Activated CD4-positive, alpha-beta memory T cell treated with anti-CD3 and anti-CD28 coated beads, Interleukin-2, amount 10 ng/mL, durations not matched to agents 7 days and 5 days (primary cell): ENCODE measurements at regions not wholly inside any gene's neighbourhood (a gene's known extent, or its start where the extent isn't known, plus 50 kb on each side); places are given as distances from the start of the nearest gene placed in this dataset.

Experiments
- CTCF ChIA-PET: fragments of 350-600 bp; sonication (Branson Sonifier 250); formaldehyde crosslinking; loops from one replicate; lab custom pipeline; 2021; ENCODE audit warnings: antibody characterized with exemption, inconsistent platforms; lab: Charles Lee
- POLR2A ChIA-PET: fragments of 350-600 bp; sonication (Branson Sonifier 250); formaldehyde crosslinking; loops from one replicate; lab custom pipeline; 2021; ENCODE audit warnings: antibody characterized with exemption; lab: Charles Lee
- DNase-seq: peaks from one replicate; pipeline ENCODE4 v3.0.0-alpha.2; 2020
- H3K27ac Mint-ChIP-seq: one replicate; pipeline ENCODE4 v1.8.0; 2021; ENCODE audit warnings: mild to moderate bottlenecking, mixed read lengths
- H3K27me3 Mint-ChIP-seq: one replicate; pipeline ENCODE4 v1.8.0; 2021; ENCODE audit warnings: mixed read lengths
- H3K36me3 Mint-ChIP-seq: one replicate; pipeline ENCODE4 v1.8.0; 2021; ENCODE audit warnings: low read depth, mixed read lengths
- H3K4me1 Mint-ChIP-seq: one replicate; pipeline ENCODE4 v1.8.0; 2021; ENCODE audit warnings: mixed read lengths
- H3K4me3 Mint-ChIP-seq: one replicate; pipeline ENCODE4 v1.8.0; 2021; ENCODE audit warnings: mild to moderate bottlenecking, mixed read lengths
- H3K9me3 Mint-ChIP-seq: one replicate; pipeline ENCODE4 v1.8.0; 2021; ENCODE audit warnings: mixed read lengths

DNA sequence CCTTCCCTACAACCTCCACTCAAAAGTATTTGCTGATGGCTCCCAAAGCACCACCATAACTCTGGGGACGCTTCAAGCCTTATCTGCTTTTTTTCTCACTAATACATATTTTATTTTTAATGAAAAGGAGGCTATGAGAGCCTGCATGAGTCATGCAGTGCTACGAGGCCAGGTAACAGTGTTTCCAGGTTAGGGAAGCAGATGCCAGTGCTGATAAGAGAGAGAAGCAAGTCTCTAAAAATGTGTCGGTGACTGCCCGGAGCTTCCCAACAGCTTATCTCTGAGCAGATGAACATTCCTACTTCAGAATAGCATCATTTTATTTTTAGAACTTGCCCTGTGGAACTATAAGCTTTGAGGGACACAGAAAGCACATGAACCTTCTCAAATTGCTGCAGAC, 931.5 kb downstream of the CCSER2 start:
- ChIA-PET POLR2A (no interaction called here), CTCF (no interaction called here)
- no peak for DNase-seq
- Mint-ChIP-seq H3K27me3 (no peaks in the 10 kb centered on the region), H3K36me3 (no peaks in the 10 kb centered on the region), H3K4me1 (no peaks in the 10 kb centered on the region), H3K27ac (no peak overlapping the region), H3K9me3 (no peaks in the 10 kb centered on the region), H3K4me3 (no peak overlapping the region)

DNA sequence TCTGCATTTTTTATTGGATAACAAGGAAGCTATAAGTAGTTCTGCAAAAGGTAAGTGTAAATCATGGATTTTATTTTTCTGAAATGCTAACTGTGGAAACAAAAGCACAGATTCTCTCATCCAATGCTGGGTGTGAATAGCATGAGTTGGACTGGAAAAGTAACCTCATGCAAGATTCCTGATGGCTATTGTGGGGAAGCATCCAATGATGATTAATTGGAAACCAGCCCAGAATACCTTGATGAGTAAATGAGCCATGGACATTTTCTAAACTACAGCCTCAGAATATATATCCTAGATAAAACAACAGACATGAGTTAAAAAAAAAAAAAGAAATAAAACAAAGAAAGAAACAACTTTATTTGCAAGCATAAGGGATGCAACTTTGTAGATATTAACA, 934.6 kb downstream of the CCSER2 start:
- Mint-ChIP-seq H3K36me3 (no peaks in the 10 kb centered on the region), H3K4me3 (no peak overlapping the region), H3K27ac (no peak overlapping the region), H3K27me3 (no peaks in the 10 kb centered on the region), H3K4me1 (no peaks in the 10 kb centered on the region), H3K9me3 (no peaks in the 10 kb centered on the region)
- no peak for DNase-seq
- CTCF ChIA-PET: no interaction called here
- POLR2A ChIA-PET: no interaction called here

DNA sequence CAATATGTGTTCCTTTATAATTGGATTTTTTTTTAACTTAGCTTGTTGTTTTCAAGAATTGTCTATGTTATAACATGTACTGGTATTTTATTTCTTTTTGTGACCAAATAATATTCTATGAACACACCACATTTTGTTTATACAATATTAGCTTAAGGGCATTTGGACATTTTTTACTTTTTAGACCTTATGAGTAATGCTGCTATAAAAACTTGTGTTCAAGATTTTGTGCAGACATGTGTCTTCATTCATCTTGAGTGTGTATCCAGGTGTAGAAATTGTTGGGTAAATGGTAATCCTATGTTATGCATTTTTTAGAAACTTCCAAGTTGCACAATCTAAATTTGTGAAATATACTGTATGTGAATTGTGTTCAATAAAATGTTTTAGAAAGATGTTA, 936.7 kb downstream of the CCSER2 start:
- no peak overlapping the region for H3K27ac Mint-ChIP-seq
- H3K36me3 Mint-ChIP-seq: no peaks in the 10 kb centered on the region
- DNase-seq: no peak
- H3K4me3 Mint-ChIP-seq: no peak overlapping the region
- no peaks in the 10 kb centered on the region for H3K27me3 Mint-ChIP-seq
- no peaks in the 10 kb centered on the region for H3K4me1 Mint-ChIP-seq
- CTCF ChIA-PET: no interaction called here
- POLR2A ChIA-PET: no interaction called here
- no peaks in the 10 kb centered on the region for H3K9me3 Mint-ChIP-seq

DNA sequence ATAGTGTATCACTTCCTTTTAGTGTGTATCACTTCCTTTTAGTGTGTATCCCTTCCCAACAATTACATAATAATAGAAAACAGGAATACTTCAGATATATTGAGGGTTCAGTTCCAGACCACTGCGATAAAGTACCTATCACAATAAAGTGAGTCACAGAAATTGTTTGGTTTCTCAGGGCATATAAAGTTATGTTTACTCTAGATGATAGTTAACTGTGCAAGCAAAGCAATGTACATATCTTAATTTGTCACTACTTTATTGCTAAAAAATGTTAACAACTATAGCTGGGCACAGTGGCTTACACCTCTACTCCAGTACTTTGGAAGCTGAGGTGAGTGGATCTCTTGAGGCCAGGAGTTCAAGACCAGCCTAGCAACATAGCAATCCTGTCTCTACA, 938.4 kb downstream of the CCSER2 start:
- H3K27me3 Mint-ChIP-seq: no peaks in the 10 kb centered on the region
- no peak overlapping the region for H3K4me3 Mint-ChIP-seq
- H3K9me3 Mint-ChIP-seq: peaks cover 4% of the 10 kb centered on the region
- CTCF ChIA-PET: no interaction called here
- POLR2A ChIA-PET: no interaction called here
- H3K36me3 Mint-ChIP-seq: no peaks in the 10 kb centered on the region
- DNase-seq: no peak
- H3K27ac Mint-ChIP-seq: no peak overlapping the region
- H3K4me1 Mint-ChIP-seq: no peaks in the 10 kb centered on the region

DNA sequence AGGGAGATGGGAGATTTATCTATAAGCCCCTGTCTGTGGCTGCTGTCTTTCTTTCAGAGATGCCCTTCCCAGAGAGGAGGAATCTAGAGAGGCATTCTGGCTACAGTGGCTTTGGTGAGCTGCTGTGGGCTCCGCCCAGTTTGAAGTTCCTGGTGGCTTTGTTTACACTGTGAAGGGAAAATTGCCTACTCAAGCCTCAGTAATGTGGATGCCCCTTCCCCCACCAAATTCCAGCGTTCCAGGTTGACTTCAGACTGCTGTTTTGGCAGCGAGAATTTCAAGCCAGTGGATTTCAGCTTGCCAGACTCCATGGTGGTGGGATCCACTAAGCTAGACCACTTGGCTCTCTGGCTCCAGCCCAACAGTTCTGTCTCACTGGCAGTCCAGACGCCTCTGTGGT, 951.6 kb downstream of the CCSER2 start:
- POLR2A ChIA-PET: no interaction called here
- no peaks in the 10 kb centered on the region for H3K27me3 Mint-ChIP-seq

DNA sequence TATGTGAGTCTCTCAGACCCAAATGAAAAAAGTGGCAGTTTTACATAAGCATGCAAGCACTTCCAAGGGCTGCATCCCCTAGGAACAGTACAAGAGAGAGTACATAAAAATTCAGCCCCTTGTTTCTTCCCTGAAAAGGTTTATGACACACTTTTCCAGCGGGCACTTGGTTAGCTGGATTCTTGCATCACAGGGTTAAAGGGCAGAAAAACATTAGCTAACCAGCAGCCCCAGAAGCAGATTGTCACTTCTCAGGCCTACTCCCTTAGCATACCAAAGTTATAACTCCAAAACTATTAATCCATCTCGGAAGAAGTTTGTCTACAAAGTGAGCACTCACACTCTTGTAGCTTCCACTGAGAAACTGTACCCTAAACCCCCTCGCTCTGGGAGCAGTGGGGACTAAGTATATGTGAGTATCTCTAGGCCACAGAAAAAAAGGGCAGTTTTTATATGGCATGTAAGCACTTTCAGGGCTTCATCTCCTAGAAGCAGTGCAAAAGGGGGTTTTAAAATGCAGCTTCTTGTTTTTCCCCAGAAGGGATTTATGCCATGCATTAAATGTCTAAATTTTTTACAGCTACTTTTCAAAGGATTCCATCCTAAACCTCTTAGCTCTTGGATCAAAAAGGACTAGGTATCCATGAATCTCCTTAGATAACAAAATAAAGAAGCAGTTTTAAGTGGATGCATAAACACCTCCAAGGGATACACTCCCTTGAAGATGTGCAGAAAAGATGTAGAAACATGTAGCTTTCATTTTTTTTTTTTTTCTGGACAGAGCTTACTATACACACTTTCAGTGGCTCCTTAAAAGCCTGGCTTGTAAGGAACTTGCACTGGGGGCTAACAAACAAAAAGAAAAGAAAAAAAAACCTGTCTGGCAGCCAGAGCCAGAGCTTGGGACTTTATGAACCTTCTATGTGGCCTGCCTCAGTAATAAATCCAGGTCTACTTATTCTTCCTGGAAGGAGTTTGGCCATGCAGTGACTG, 956.7 kb downstream of the CCSER2 start:
- H3K9me3 Mint-ChIP-seq: peaks cover 4% of the 10 kb centered on the region
- no peak overlapping the region for H3K27ac Mint-ChIP-seq
- H3K4me3 Mint-ChIP-seq: no peak overlapping the region
- no peaks in the 10 kb centered on the region for H3K27me3 Mint-ChIP-seq
- CTCF ChIA-PET: no interaction called here
- H3K4me1 Mint-ChIP-seq: no peaks in the 10 kb centered on the region
- H3K36me3 Mint-ChIP-seq: no peaks in the 10 kb centered on the region
- DNase-seq: no peak
- POLR2A ChIA-PET: no interaction called here

More for the DNA sequence above, 951.6 kb downstream of the CCSER2 start:
- Mint-ChIP-seq H3K9me3 (no peaks in the 10 kb centered on the region), H3K36me3 (no peaks in the 10 kb centered on the region), H3K27ac (no peak overlapping the region), H3K4me3 (no peak overlapping the region), H3K4me1 (no peaks in the 10 kb centered on the region)
- DNase-seq: no peak
- CTCF ChIA-PET: no interaction called here

DNA sequence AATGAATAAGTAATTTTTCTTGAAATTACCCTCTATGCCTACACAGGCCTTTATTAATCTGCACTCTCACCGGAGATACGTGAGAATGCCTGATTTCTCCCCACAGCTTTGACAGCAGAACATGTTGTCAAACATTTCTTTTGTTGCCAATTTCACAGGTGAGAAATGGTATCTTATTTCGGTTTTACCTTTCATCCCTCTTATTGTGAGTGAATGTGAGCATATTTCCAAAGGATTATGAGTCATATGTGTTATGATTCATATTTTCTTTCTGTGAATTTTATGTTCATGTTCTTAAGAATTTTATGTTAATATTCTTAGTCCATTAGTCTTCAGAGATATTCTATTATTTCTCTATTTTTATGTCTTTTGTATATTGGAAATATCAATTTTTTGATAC, 965.1 kb downstream of the CCSER2 start:
- no peaks in the 10 kb centered on the region for H3K27me3 Mint-ChIP-seq
- no peak for DNase-seq
- H3K9me3 Mint-ChIP-seq: no peaks in the 10 kb centered on the region
- H3K36me3 Mint-ChIP-seq: no peaks in the 10 kb centered on the region
- no peaks in the 10 kb centered on the region for H3K4me1 Mint-ChIP-seq
- CTCF ChIA-PET: no interaction called here
- POLR2A ChIA-PET: no interaction called here
- no peak overlapping the region for H3K27ac Mint-ChIP-seq
- H3K4me3 Mint-ChIP-seq: no peak overlapping the region

DNA sequence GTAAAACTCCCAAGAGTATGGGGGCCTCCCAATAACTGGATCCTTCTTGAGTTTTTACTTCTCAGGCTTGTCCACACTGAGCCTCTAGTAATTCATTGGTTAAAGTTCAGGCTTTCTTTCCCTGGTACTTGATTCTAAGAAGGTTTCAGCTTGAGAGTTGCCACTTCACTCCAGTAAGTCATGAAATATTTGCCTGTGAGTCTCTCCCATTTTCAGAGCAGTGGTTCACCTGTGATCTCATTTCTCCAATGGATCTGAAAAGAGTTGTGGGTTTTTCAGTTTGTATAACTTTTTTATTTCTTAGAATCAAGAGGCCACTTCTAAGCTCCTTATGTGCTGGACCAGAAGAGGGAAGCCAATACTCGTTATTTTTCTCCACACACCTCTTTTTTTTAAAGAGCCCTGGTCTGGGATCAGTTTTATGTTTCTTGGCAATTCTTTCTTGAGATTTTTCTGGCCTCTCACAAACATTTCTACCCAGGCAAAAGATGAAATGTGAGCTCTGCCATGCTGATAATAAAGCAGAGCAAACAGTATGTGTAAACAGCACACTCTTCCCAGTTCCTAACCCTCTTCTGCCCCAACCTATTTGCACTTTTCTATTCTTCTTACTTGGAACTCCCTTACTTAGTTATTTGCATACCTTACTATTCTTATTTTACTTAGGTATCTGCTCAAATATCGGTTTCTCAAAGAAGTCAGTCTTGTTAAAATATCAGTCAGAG, 983.4 kb downstream of the CCSER2 start:
- no peaks in the 10 kb centered on the region for H3K4me1 Mint-ChIP-seq
- no peak overlapping the region for H3K27ac Mint-ChIP-seq
- H3K36me3 Mint-ChIP-seq: no peaks in the 10 kb centered on the region
- H3K9me3 Mint-ChIP-seq: no peaks in the 10 kb centered on the region
- H3K4me3 Mint-ChIP-seq: no peak overlapping the region
- no peaks in the 10 kb centered on the region for H3K27me3 Mint-ChIP-seq
- DNase-seq: no peak
- POLR2A ChIA-PET: no interaction called here
- CTCF ChIA-PET: no interaction called here

DNA sequence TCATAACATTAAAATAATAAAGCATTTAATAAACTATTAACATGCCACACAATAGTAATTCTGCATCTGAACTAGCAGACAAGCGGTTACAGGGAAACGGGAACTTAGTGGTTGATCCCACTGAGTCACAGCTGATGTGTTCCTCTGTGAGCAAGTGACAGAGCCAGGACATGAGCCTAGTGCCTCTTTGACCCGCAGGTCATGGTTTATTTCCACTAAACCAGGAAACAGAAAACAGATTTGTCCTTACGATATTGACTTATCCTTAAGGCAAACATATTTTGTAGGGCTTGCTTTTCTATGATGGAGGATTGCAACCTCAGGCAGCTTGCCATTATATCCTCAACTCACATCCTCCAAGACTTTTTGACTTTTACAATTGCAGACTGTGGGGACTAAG, 987.3 kb downstream of the CCSER2 start:
- Mint-ChIP-seq H3K27me3 (no peaks in the 10 kb centered on the region), H3K4me1 (no peaks in the 10 kb centered on the region), H3K9me3 (no peaks in the 10 kb centered on the region), H3K4me3 (no peak overlapping the region), H3K36me3 (no peaks in the 10 kb centered on the region), H3K27ac (no peak overlapping the region)
- no peak for DNase-seq
- ChIA-PET CTCF (no interaction called here), POLR2A (no interaction called here)

DNA sequence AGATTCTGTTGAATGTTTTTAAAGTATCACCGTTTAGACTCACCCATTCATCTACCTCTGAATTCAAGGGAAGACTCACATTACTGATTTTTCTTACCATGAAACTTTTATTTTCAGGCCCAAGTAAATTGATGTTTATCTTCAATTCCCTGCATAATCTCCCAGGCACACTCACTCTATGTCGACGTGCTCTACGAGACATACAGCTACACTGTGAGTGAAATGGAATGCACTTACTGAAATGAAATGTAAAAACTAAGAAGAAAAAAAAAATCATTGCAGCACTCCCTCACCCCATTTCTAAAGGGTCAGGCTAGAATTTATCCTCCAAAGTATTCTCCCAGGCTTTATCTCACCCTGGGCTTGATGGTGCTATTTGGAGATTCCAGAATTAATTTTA, 987.9 kb downstream of the CCSER2 start:
- no peak overlapping the region for H3K4me3 Mint-ChIP-seq
- DNase-seq: no peak
- no peaks in the 10 kb centered on the region for H3K27me3 Mint-ChIP-seq
- ChIA-PET POLR2A (no interaction called here), CTCF (no interaction called here)
- no peaks in the 10 kb centered on the region for H3K9me3 Mint-ChIP-seq
- no peak overlapping the region for H3K27ac Mint-ChIP-seq
- no peaks in the 10 kb centered on the region for H3K36me3 Mint-ChIP-seq
- H3K4me1 Mint-ChIP-seq: no peaks in the 10 kb centered on the region

DNA sequence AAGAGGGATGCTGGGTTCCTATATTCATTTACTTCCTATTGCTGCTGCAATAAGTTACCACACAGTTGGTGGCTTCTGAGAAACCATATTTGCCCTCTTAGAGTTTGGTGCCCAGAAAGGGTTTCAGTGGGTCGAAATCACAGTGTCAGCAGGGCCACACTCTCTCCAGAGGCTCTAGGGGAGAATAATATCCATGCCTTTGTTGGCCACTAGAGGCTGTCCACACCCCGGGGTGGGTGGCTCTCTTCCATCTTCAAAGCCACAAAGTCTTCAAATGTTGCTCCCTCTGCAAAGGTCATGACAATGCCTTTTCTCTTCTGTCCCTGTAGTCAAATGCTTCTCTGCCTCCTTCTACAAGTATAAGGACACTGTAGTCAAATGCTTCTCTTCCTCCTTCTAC, 989.4 kb downstream of the CCSER2 start:
- Mint-ChIP-seq H3K36me3 (no peaks in the 10 kb centered on the region), H3K4me1 (no peaks in the 10 kb centered on the region), H3K27me3 (no peaks in the 10 kb centered on the region), H3K4me3 (no peak overlapping the region), H3K9me3 (no peaks in the 10 kb centered on the region), H3K27ac (no peak overlapping the region)
- no peak for DNase-seq
- POLR2A ChIA-PET: no interaction called here
- CTCF ChIA-PET: no interaction called here

DNA sequence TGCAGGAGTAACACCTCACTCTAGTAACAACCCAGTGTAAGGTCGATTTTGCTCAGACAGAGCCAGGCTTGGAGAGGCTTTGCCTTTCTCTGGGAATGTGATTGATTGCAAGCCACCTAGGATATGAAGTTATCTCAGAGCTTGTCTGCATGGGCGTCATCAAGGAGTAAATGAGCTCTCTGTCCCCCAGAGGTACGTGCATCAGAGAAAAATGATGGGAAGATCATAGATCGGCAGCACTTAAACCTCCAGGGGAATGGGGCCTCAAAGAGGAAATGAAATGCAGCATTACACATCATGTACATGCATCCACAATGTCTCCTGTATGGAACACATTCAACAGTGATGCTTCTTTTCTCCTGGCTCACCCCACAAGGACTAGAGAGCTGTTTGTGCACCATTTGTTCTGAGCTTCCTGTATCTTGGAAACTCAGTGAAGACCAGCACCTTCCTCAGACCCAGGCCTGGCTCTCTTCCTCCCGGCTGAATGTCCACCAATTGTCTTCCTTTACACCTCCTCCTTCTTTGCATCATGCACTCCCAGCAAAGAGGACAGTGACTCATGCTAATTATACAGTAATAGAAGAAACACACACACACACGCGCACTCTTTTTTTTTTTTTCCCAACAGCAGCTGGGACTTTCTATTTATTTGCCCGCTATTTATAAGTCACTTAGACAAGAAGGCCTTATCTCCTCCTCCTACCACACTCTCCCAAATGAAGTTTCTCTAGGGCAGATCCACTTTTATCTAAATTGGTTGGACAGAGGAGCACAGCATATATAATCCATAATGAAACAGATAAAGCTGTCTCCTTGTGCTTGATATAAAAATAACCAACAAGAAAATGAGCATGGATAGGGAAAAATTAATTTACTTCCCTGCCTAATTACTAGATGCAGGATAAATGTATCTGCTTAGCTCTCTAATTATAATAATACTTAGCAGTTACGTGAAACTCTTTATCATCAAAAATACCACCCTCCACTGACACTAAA, 990.7 kb downstream of the CCSER2 start:
- POLR2A ChIA-PET: no interaction called here
- Mint-ChIP-seq H3K4me1 (no peaks in the 10 kb centered on the region), H3K4me3 (no peak overlapping the region), H3K36me3 (no peaks in the 10 kb centered on the region), H3K27me3 (no peaks in the 10 kb centered on the region), H3K27ac (no peak overlapping the region), H3K9me3 (no peaks in the 10 kb centered on the region)
- DNase-seq: no peak
- CTCF ChIA-PET: no interaction called here

DNA sequence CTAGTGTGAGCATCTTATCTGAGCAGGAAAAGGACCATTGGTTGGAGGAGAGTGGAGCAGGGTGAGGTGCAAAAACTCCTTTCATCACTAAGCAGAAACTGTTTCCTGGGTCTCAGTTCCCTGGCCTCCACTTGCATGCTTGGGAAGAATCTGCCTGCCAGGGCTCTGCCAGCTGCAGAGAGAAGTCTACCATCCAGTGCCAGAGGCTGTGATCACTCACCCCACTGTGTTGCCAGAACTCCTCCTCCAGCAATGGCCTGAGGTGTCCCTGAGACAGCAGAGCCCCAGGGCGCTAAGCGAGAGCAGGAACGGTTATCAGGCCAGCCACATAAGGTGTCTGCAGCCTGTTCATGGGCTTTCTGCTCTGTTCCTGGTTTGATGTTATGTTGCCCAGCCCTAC, 991.4 kb downstream of the CCSER2 start:
- H3K9me3 Mint-ChIP-seq: no peaks in the 10 kb centered on the region
- no peaks in the 10 kb centered on the region for H3K36me3 Mint-ChIP-seq
- CTCF ChIA-PET: no interaction called here
- H3K27me3 Mint-ChIP-seq: no peaks in the 10 kb centered on the region
- no peaks in the 10 kb centered on the region for H3K4me1 Mint-ChIP-seq
- no peak for DNase-seq
- no peak overlapping the region for H3K27ac Mint-ChIP-seq
- POLR2A ChIA-PET: no interaction called here
- no peak overlapping the region for H3K4me3 Mint-ChIP-seq
